CD4-positive, alpha-beta T cell (primary cell): ENCODE measurements at regions not wholly inside any gene's neighbourhood (a gene's known extent, or its start where the extent isn't known, plus 50 kb on each side); places are given as distances from the start of the nearest gene placed in this dataset.

Experiments
- ATAC-seq: fragments of 200-7000 bp; cut with Tn5 transposase; one replicate; pipeline ENCODE4 v1.10.0; 2022; ENCODE audit warnings: mild to moderate bottlenecking; ENCODE audit not compliant: poor library complexity
- CTCF ChIA-PET: fragments of 350-600 bp; sonication (Branson Sonifier 250); formaldehyde crosslinking; loops from one replicate; lab custom pipeline; 2021; ENCODE audit warnings: antibody characterized with exemption, inconsistent platforms; lab: Charles Lee
- POLR2A ChIA-PET: fragments of 350-600 bp; sonication (Branson Sonifier 250); formaldehyde crosslinking; loops from one replicate; lab custom pipeline; 2021; ENCODE audit warnings: antibody characterized with exemption, inconsistent platforms; lab: Charles Lee
- DNase-seq, 14 experiments: peaks; one replicate each; pipeline ENCODE4 v3.0.0-alpha.2; 2013 to 2020; ENCODE audit warnings: mixed read lengths in 2 of 14
- H3K27ac ChIP-seq, 2 donors: one replicate each; pipeline versions ENCODE4 v1.5.1 to v1.7.0; 2013; ENCODE audit warnings: low read length in 2 of 2, low read depth in 1 of 2, mild to moderate bottlenecking in 1 of 2
- H3K27me3 ChIP-seq, 2 experiments: 1 replicate in 1 of 2; 2 replicates in 1 of 2; pipeline versions ENCODE4 v1.6.1 to v1.7.0; 2013; ENCODE audit warnings: low read length in 2 of 2, control low read depth in 1 of 2, mild to moderate bottlenecking in 1 of 2, moderate library complexity in 1 of 2; ENCODE audit not compliant: insufficient read depth in 2 of 2, control insufficient read depth in 1 of 2
- H3K36me3 ChIP-seq: one replicate; pipeline ENCODE4 v1.6.1; 2013; ENCODE audit warnings: low read length, control low read depth; ENCODE audit not compliant: insufficient read depth
- H3K4me1 ChIP-seq: one replicate; pipeline ENCODE4 v1.6.1; 2013; ENCODE audit warnings: low read length, control low read depth; ENCODE audit not compliant: insufficient read depth
- H3K4me3 ChIP-seq: one replicate; pipeline ENCODE4 v1.5.1; 2013; ENCODE audit warnings: mild to moderate bottlenecking, low read length, moderate library complexity
- H3K9me3 ChIP-seq, 2 experiments: 1 replicate in 1 of 2; 2 replicates in 1 of 2; pipeline versions ENCODE4 v1.6.1 to v1.7.0; 2013; ENCODE audit warnings: low read length in 2 of 2, mild to moderate bottlenecking in 2 of 2, control low read depth in 1 of 2, moderate library complexity in 1 of 2; ENCODE audit not compliant: control insufficient read depth in 1 of 2, insufficient read depth in 1 of 2
- H3K27ac Mint-ChIP-seq: one replicate; pipeline ENCODE4 v1.8.0; 2020; ENCODE audit warnings: mixed read lengths
- H3K27me3 Mint-ChIP-seq: one replicate; pipeline ENCODE4 v1.8.0; 2021; ENCODE audit warnings: mixed read lengths
- H3K36me3 Mint-ChIP-seq: one replicate; pipeline ENCODE4 v1.8.0; 2021; ENCODE audit warnings: low read depth, mixed read lengths
- H3K4me1 Mint-ChIP-seq: one replicate; pipeline ENCODE4 v1.8.0; 2021; ENCODE audit warnings: low read depth, mixed read lengths
- H3K4me3 Mint-ChIP-seq: one replicate; pipeline ENCODE4 v1.8.0; 2020; ENCODE audit warnings: mild to moderate bottlenecking, mixed read lengths
- H3K9me3 Mint-ChIP-seq: one replicate; pipeline ENCODE4 v1.8.0; 2020; ENCODE audit warnings: mixed read lengths
- CTCF ChIP-seq: fragments of 200-600 bp; IDR thresholded peaks from one replicate; pipeline ENCODE4 v1.8.0; 2022; ENCODE audit warnings: antibody characterized with exemption, mild to moderate bottlenecking
- intact Hi-C, 2 experiments: fragments of 100-400 bp; cut with DNase I in 1 of 2; cut with micrococcal nuclease in 1 of 2; formaldehyde crosslinking; loops; one replicate each; pipeline versions ENCODE4 v1.15.1 to v1.9.0; 2023 to 2025; cut with DNase I, micrococcal nuclease

GRCh38 chr20:7210910-7211309 is 443.4 kb downstream of the BMP2 start:
- H3K27ac Mint-ChIP-seq, result no peak overlapping the region
- Histone ChIP-seq H3K27ac (no peak overlapping the region), H3K4me1 (no peaks in the 10 kb centered on the region), H3K9me3 (peaks cover 0 to 5% of the 10 kb centered on the region in 2 experiments), H3K27me3 (no peaks in the 10 kb centered on the region), H3K4me3 (no peak overlapping the region), H3K36me3 (no peaks in the 10 kb centered on the region)
- ATAC-seq (no peak), DNase-seq (no peak)
- TF ChIP-seq CTCF, result no peak
- ChIA-PET CTCF (no interaction called here), POLR2A (no interaction called here)
- no peak overlapping the region for H3K4me3 Mint-ChIP-seq
- intact Hi-C loops, result no loop called here
- H3K36me3 Mint-ChIP-seq, result no peaks in the 10 kb centered on the region
- peaks cover 4% of the 10 kb centered on the region for H3K9me3 Mint-ChIP-seq
- H3K27me3 Mint-ChIP-seq, result no peaks in the 10 kb centered on the region
- no peaks in the 10 kb centered on the region for H3K4me1 Mint-ChIP-seq

- no peak for TF ChIP-seq CTCF
- intact Hi-C loops, result no loop called here
- Mint-ChIP-seq H3K36me3 (no peaks in the 10 kb centered on the region), H3K27me3 (no peaks in the 10 kb centered on the region), H3K4me1 (no peaks in the 10 kb centered on the region), H3K4me3 (no peak overlapping the region), H3K9me3 (peaks cover 2% of the 10 kb centered on the region), H3K27ac (no peak overlapping the region)
- Histone ChIP-seq H3K4me1 (no peaks in the 10 kb centered on the region), H3K36me3 (no peaks in the 10 kb centered on the region), H3K27ac (no peak overlapping the region), H3K9me3 (peaks cover 0 to 11% of the 10 kb centered on the region in 2 experiments), H3K27me3 (no peaks in the 10 kb centered on the region), H3K4me3 (no peak overlapping the region)
- DNase-seq (no peak), ATAC-seq (no peak)
- ChIA-PET CTCF (no interaction called here), POLR2A (no interaction called here)
Measured at GRCh38 chr20:7214081-7214740, 446.7 kb downstream of the BMP2 start.

- Histone ChIP-seq H3K27ac (no peak overlapping the region), H3K4me1 (no peaks in the 10 kb centered on the region), H3K27me3 (no peaks in the 10 kb centered on the region), H3K4me3 (no peak overlapping the region), H3K36me3 (no peaks in the 10 kb centered on the region), H3K9me3 (peaks cover 0 to 6% of the 10 kb centered on the region in 2 experiments)
- DNase-seq, result no peak
- Mint-ChIP-seq H3K36me3 (no peaks in the 10 kb centered on the region), H3K27me3 (no peaks in the 10 kb centered on the region), H3K4me1 (no peaks in the 10 kb centered on the region), H3K9me3 (peaks cover 6% of the 10 kb centered on the region), H3K4me3 (no peak overlapping the region), H3K27ac (no peak overlapping the region)
- no peak for TF ChIP-seq CTCF
- ChIA-PET POLR2A (no interaction called here), CTCF (no interaction called here)
- intact Hi-C loops, result no loop called here
- ATAC-seq, result no peak
Measured at GRCh38 chr20:7217606-7218005, 450.1 kb downstream of the BMP2 start.
